Islet of Langerhans (tissue), 1 donor: ENCODE measurements at regions not wholly inside any gene's neighbourhood (a gene's known extent, or its start where the extent isn't known, plus 50 kb on each side); places are given as distances from the start of the nearest gene placed in this dataset.

Source experiments
- FAIRE-seq: peaks from one replicate; lab custom pipeline; 2011; peaks lifted over from hg19 to GRCh38; lab: Jason Lieb, UNC

GRCh38 chr5:2143646-2144353, 261.1 kb upstream of the IRX4 start:
- no peak for FAIRE-seq

- no peak for FAIRE-seq
Observed at GRCh38 chr5:2143088-2143487, 260.4 kb upstream of the IRX4 start.

DNA sequence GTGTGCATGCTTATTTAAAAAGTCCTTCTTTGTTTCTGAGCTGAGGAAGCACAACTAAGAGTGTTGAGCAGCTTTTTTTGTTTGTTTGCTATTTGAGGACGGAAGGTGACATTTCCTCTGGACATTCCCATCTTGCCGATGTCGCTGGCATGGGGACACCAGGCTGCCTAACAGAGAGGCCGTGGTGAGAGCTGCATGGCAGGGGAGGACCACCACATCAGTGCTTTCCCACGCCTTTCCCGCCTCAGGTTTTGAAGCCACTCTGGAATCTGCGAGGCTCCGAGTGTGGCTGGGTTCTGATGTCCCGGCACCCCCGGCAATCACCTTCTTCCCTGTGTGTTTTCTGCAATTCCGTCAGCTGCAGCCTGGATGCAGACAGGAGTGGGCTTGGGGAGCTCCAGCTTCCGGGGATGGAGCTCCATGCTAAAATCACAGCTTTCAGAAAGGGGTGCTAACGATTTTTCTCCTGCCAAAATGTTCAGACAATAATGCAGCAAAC, 259.8 kb upstream of the IRX4 start:
- FAIRE-seq: no peak

GRCh38 chr5:2141254-2142000, 258.7 kb upstream of the IRX4 start:
- FAIRE-seq: no peak

DNA sequence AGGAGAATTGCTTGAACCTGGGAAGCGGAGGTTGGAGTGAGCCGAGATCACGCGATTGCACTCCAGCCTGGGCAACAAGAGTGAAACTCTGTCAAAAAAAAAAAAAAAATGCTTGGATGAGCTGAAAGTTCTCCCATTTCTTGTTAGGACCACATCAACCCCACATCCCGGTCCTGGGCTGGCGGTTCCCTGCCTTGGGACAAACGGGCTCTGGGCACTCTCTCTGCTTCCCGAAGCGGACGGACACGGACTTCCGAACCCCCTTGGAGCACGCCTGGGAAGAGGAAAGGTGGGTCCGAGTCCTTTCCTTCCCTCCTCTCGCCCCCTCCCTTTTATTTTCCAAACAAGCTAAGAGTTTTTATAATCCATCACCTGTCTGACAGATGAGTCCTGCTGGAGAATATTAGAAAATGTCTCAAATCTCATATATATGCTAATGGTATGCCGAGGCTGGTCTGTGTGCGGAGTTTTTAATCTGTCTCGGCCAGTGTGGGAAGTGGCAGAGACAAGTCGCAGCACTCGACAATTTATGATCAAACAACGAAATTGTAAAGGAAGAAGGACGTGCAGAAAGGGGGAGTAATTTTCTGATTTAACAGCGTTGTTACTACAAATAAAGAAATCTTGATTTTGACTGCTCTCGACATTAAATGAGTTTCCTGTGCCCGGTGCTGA, 257.9 kb upstream of the IRX4 start:
- no peak for FAIRE-seq

GRCh38 chr5:2139478-2139877, 256.8 kb upstream of the IRX4 start:
- FAIRE-seq: no peak

- FAIRE-seq: no peak
Observed at GRCh38 chr5:2138896-2139295, 256.2 kb upstream of the IRX4 start.

- FAIRE-seq: no peak
Observed at GRCh38 chr5:2137444-2138050, 254.8 kb upstream of the IRX4 start.

DNA sequence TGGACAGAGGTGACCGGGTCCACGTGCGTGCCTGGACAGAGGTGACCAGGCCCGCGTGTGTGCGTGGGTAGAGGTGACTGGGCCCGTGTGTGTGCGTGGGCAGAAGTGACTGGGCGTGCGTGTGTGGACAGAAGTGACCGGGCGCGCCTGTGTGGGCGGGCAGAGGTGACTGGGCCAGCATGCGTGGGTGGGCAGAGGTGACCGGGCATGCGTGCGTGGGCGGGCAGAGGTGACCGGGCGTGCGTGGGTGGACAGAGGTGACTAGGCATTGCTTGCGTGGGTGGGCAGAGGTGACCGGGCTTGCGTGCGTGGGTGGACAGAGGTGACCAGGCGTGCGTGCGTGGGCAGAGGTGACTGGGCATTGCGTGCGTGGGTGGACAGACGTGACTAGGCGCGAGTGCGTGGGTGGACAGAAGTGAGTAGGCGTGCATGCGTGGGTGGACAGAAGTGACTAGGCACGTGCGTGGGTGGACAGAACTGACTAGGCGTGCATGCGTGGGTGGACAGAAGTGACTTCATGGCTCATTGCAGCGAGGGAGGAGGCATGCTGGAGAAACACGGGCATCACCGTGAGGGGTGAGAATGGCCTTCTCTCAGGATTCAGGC, 254.1 kb upstream of the IRX4 start:
- FAIRE-seq: no peak

GRCh38 chr5:2135833-2136232, 253.1 kb upstream of the IRX4 start:
- no peak for FAIRE-seq

GRCh38 chr5:2135354-2135753, 252.6 kb upstream of the IRX4 start:
- FAIRE-seq: no peak

- no peak for FAIRE-seq
Observed at GRCh38 chr5:2134543-2135292, 252.0 kb upstream of the IRX4 start.

GRCh38 chr5:2133936-2134335, 251.2 kb upstream of the IRX4 start:
- FAIRE-seq: no peak

- no peak for FAIRE-seq
Observed at GRCh38 chr5:2133080-2133479, 250.4 kb upstream of the IRX4 start.

DNA sequence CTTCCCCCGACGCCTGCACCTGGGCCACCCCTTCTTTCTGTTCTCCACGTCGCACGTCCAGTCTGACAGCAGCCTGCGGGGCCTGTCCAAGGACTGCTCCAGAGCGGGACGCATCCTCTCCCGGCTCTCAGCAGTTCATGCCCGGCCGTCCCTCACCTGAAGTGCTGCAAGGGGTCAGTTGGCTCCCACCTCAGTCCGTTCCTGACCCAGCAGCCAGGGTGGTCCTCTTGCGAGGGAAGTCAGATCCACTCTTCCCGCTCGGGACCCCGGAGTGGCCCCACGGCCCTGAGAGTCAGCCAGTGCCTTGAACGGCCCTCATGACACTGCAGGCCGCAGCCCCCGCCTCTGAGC, 249.7 kb upstream of the IRX4 start:
- FAIRE-seq: no peak

DNA sequence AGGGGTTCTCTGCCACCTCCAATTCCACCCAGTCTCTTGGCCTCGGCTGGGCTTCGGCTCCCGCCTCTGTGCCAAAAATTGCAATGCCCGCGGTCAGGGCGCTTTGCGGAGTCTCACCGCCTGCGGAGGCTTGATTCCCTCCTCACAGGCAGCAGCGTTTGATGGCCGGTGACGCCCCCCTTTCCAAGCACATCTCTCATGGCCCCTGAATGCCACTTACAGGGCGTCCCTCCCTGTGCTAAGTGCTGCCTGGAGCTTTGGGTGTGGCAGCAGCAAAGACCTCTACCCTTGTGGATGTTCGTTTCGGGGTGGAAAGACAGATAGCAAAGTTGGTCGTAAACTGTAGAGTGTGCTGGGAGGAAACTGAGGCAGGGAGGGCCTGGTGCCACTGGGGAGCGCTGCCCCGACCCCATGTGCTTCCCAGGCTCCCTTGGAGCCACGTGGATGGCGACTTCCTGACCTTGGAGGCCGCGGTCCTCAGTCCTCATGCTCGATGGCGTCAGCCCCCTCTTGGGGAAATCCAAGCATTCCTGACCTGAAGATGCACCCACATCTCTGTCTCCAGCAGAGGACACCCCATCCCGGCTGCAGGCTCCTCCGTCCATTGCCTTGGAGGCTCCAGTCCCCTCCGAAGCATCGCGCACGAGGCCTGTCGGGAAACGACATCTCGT, 249.2 kb upstream of the IRX4 start:
- no peak for FAIRE-seq

GRCh38 chr5:2131196-2131595, 248.5 kb upstream of the IRX4 start:
- no peak for FAIRE-seq

GRCh38 chr5:2130361-2130760, 247.6 kb upstream of the IRX4 start:
- FAIRE-seq: no peak

- no peak for FAIRE-seq
Observed at GRCh38 chr5:2129568-2130272, 247.0 kb upstream of the IRX4 start.

GRCh38 chr5:2128686-2129355, 246.1 kb upstream of the IRX4 start:
- no peak for FAIRE-seq
